ENCODE measurements at regions not wholly inside any gene's neighbourhood (a gene's known extent, or its start where the extent isn't known, plus 50 kb on each side); places are given as distances from the start of the nearest gene placed in this dataset.

DNA sequence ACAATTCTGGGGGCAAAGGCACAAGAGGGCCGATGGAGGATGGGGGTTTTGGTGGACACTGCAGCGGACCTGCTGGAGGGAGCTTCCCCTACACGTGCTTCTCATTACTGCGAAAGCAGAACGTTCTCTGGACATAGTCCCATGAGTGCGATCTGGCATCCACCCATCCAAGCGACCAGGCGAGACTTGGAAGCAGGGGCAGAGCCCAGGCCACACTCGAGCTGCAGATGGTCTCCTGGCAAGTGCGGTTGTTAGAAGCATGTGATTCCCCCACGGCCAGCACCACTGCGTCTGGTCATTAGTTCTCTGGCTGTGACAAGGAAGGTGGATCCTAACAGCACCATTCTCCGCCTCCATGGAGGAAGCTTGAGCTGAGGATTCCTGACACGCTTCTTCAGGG, 118.4 kb upstream of the TCERG1L start:
- Histone ChIP-seq H3K4me3 (ENCODE audit: low read length) (no peak overlapping the region), H3K36me3 (ENCODE audit: control insufficient read depth in 2 of 3, insufficient read depth in 3 of 3, low read length in 3 of 3) (no peaks in the 10 kb centered on the region), H3K27me3 (ENCODE audit: control insufficient read depth in 2 of 2, insufficient read depth in 2 of 2, low read length in 2 of 2) (no peaks in the 10 kb centered on the region), H3K9me3 (ENCODE audit: control insufficient read depth in 2 of 3, low read length in 3 of 3) (no peaks in the 10 kb centered on the region), H3K27ac (ENCODE audit: low read depth, low read length) (no peak overlapping the region), H3K4me1 (ENCODE audit: control insufficient read depth in 2 of 2, insufficient read depth in 2 of 2, low read length in 2 of 2) (no peaks in the 10 kb centered on the region)
- ATAC-seq (no peak), DNase-seq (no peak)
- intact Hi-C loops (cut with micrococcal nuclease), result no loop called here
- Mint-ChIP-seq H3K9me3 (peaks cover 0 to 1% (median 0%) of the 10 kb centered on the region in 11 donors), H3K4me3 (no peak overlapping the region), H3K27ac (no peak overlapping the region), H3K4me1 (no peaks in the 10 kb centered on the region), H3K27me3 (peaks cover 0 to 44% (median 22%) of the 10 kb centered on the region in 5 donors), H3K36me3 (no peaks in the 10 kb centered on the region)
- ChIA-PET POLR2A (no interaction called here), CTCF (no interaction called here)

DNA sequence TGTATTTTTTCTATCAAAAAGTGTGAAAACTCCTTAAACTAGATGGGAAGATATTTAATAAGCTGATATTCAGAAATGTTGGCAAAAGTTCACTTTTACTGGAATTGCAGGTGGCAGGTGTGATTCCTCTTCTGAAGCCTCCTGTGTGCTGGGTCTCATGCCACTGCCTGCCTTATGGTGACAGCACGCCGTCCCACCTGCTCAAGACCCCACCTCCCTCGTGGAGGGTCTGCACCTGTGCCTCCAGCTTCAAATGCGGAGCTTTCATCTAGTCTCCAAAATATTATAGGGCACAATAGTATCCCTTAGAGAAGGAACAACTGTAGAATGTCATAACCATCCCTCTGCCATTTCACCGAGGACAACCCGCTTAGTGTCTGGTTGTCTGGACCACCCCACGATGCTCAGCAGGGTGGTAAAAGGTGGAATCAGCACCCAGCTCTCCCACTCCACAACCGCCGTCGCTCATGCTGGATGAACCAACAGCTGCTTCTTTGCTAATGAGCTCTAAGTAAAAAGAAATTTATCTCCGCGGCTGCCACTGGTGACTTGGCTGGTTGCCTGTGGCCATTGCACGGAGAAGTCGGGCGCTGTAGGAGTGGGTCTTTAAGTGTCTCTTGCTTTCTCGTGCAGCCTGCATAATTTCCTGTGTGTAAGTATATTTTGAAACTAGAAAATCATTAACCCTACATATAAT, 119.3 kb upstream of the TCERG1L start:
- Histone ChIP-seq H3K36me3 (ENCODE audit: control insufficient read depth in 2 of 3, insufficient read depth in 3 of 3, low read length in 3 of 3) (no peaks in the 10 kb centered on the region), H3K4me3 (ENCODE audit: low read length) (no peak overlapping the region), H3K9me3 (ENCODE audit: control insufficient read depth in 2 of 3, low read length in 3 of 3) (no peaks in the 10 kb centered on the region), H3K4me1 (ENCODE audit: control insufficient read depth in 2 of 2, insufficient read depth in 2 of 2, low read length in 2 of 2) (no peaks in the 10 kb centered on the region), H3K27me3 (ENCODE audit: control insufficient read depth in 2 of 2, insufficient read depth in 2 of 2, low read length in 2 of 2) (no peaks in the 10 kb centered on the region), H3K27ac (ENCODE audit: low read depth, low read length) (no peak overlapping the region)
- CTCF ChIA-PET, result no interaction called here
- intact Hi-C loops (cut with micrococcal nuclease), result no loop called here
- peaks cover 0 to 1% (median 0%) of the 10 kb centered on the region in 11 donors for H3K9me3 Mint-ChIP-seq
- POLR2A ChIA-PET, result no interaction called here
- ATAC-seq, result no peak
- H3K27ac Mint-ChIP-seq, result no peak overlapping the region
- peaks cover 0 to 41% (median 18%) of the 10 kb centered on the region in 5 donors for H3K27me3 Mint-ChIP-seq
- DNase-seq, result no peak
- H3K36me3 Mint-ChIP-seq, result no peaks in the 10 kb centered on the region
- H3K4me3 Mint-ChIP-seq, result no peak overlapping the region
- H3K4me1 Mint-ChIP-seq, result no peaks in the 10 kb centered on the region

DNA sequence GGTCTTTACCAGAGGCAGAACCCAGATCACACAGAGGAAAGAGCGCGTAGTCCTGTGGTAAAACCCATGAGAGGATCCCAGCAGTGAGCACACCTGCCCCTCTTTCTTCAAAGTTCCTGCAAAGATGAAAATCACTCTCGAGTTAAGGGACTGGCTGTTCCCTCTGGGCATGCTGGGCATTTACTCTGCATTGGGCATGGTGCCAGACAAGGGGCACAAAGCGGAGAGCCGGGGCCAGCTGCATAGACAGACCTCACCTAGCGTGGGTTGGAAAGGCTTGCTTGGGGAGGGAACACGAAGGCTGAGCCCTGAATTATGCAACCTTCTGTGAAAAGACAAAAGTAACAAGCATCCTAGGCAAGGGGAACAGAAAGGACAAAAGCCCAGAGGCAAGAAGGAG, 120.0 kb upstream of the TCERG1L start:
- DNase-seq, result no peak
- Mint-ChIP-seq H3K36me3 (no peaks in the 10 kb centered on the region), H3K27ac (no peak overlapping the region), H3K9me3 (peaks cover 0 to 1% (median 0%) of the 10 kb centered on the region in 11 donors), H3K27me3 (peaks cover 0 to 41% (median 18%) of the 10 kb centered on the region in 5 donors), H3K4me1 (no peaks in the 10 kb centered on the region), H3K4me3 (no peak overlapping the region)
- ATAC-seq, result no peak
- H3K4me3 ChIP-seq (ENCODE audit: low read length), result no peak overlapping the region
- intact Hi-C loops (cut with micrococcal nuclease), result no loop called here
- CTCF ChIA-PET, result no interaction called here
- H3K27me3 ChIP-seq (ENCODE audit: control insufficient read depth in 2 of 2, insufficient read depth in 2 of 2, low read length in 2 of 2), result no peaks in the 10 kb centered on the region
- H3K27ac ChIP-seq (ENCODE audit: low read depth, low read length), result no peak overlapping the region
- no peaks in the 10 kb centered on the region for H3K36me3 ChIP-seq (ENCODE audit: control insufficient read depth in 2 of 3, insufficient read depth in 3 of 3, low read length in 3 of 3)
- H3K9me3 ChIP-seq (ENCODE audit: control insufficient read depth in 2 of 3, low read length in 3 of 3), result no peaks in the 10 kb centered on the region
- POLR2A ChIA-PET, result no interaction called here
- H3K4me1 ChIP-seq (ENCODE audit: control insufficient read depth in 2 of 2, insufficient read depth in 2 of 2, low read length in 2 of 2), result no peaks in the 10 kb centered on the region

- Histone ChIP-seq H3K27ac (ENCODE audit: low read depth, low read length) (no peak overlapping the region), H3K9me3 (ENCODE audit: control insufficient read depth in 2 of 3, low read length in 3 of 3) (no peaks in the 10 kb centered on the region), H3K4me3 (ENCODE audit: low read length) (no peak overlapping the region), H3K4me1 (ENCODE audit: control insufficient read depth in 2 of 2, insufficient read depth in 2 of 2, low read length in 2 of 2) (no peaks in the 10 kb centered on the region), H3K36me3 (ENCODE audit: control insufficient read depth in 2 of 3, insufficient read depth in 3 of 3, low read length in 3 of 3) (no peaks in the 10 kb centered on the region), H3K27me3 (ENCODE audit: control insufficient read depth in 2 of 2, insufficient read depth in 2 of 2, low read length in 2 of 2) (no peaks in the 10 kb centered on the region)
- DNase-seq (no peak), ATAC-seq (no peak)
- H3K9me3 Mint-ChIP-seq, result peaks cover 0 to 1% (median 0%) of the 10 kb centered on the region in 11 donors
- no peak overlapping the region for H3K27ac Mint-ChIP-seq
- POLR2A ChIA-PET, result no interaction called here
- no peak overlapping the region for H3K4me3 Mint-ChIP-seq
- CTCF ChIA-PET, result no interaction called here
- H3K36me3 Mint-ChIP-seq, result no peaks in the 10 kb centered on the region
- H3K27me3 Mint-ChIP-seq, result peaks cover 0 to 41% (median 18%) of the 10 kb centered on the region in 5 donors
- intact Hi-C loops (cut with micrococcal nuclease), result no loop called here
- no peaks in the 10 kb centered on the region for H3K4me1 Mint-ChIP-seq
Observed at GRCh38 chr10:131431978-131432690, 120.6 kb upstream of the TCERG1L start.

DNA sequence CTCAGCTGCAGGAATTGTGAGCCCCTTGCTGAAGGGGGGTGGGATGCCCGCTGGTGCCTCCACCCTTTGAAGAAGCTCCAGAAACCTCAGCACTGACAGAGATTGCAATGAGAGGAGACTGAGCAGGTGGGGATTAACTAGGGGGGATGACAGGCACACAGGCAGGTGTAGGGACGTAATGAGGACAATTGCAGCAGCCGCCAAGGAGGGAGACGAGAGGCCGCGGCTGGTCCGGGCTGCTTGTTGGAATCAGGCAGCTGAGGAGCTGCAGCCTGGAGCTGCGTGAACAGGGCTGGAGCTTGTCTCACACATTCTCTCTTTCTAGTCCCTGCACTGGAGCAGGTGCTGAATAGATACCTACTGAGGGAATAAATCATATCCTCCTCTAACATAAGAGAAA, 122.0 kb upstream of the TCERG1L start:
- POLR2A ChIA-PET, result no interaction called here
- intact Hi-C loops (cut with micrococcal nuclease), result no loop called here

GRCh38 chr10:131435232-131435631, 123.7 kb upstream of the TCERG1L start:
- Mint-ChIP-seq H3K27me3 (peaks cover 0 to 45% (median 13%) of the 10 kb centered on the region in 5 donors), H3K4me3 (no peak overlapping the region), H3K9me3 (no peaks in the 10 kb centered on the region), H3K36me3 (no peaks in the 10 kb centered on the region), H3K27ac (no peak overlapping the region), H3K4me1 (no peaks in the 10 kb centered on the region)
- ATAC-seq, result no peak
- no peaks in the 10 kb centered on the region for H3K27me3 ChIP-seq (ENCODE audit: control insufficient read depth in 2 of 2, insufficient read depth in 2 of 2, low read length in 2 of 2)
- intact Hi-C loops (cut with micrococcal nuclease), result no loop called here
- ChIA-PET POLR2A (no interaction called here), CTCF (no interaction called here)
- no peak overlapping the region for H3K27ac ChIP-seq (ENCODE audit: low read depth, low read length)
- no peaks in the 10 kb centered on the region for H3K36me3 ChIP-seq (ENCODE audit: control insufficient read depth in 2 of 3, insufficient read depth in 3 of 3, low read length in 3 of 3)
- no peaks in the 10 kb centered on the region for H3K4me1 ChIP-seq (ENCODE audit: control insufficient read depth in 2 of 2, insufficient read depth in 2 of 2, low read length in 2 of 2)
- no peak overlapping the region for H3K4me3 ChIP-seq (ENCODE audit: low read length)
- DNase-seq, result no peak
- no peaks in the 10 kb centered on the region for H3K9me3 ChIP-seq (ENCODE audit: control insufficient read depth in 2 of 3, low read length in 3 of 3)

More for the DNA sequence above, 122.0 kb upstream of the TCERG1L start:
- Mint-ChIP-seq H3K27ac (no peak overlapping the region), H3K4me1 (no peaks in the 10 kb centered on the region), H3K36me3 (no peaks in the 10 kb centered on the region), H3K4me3 (no peak overlapping the region), H3K9me3 (peaks cover 0 to 1% (median 0%) of the 10 kb centered on the region in 11 donors), H3K27me3 (peaks cover 0 to 42% (median 18%) of the 10 kb centered on the region in 5 donors)
- no peak overlapping the region for H3K4me3 ChIP-seq (ENCODE audit: low read length)
- H3K4me1 ChIP-seq (ENCODE audit: control insufficient read depth in 2 of 2, insufficient read depth in 2 of 2, low read length in 2 of 2), result no peaks in the 10 kb centered on the region
- H3K27me3 ChIP-seq (ENCODE audit: control insufficient read depth in 2 of 2, insufficient read depth in 2 of 2, low read length in 2 of 2), result no peaks in the 10 kb centered on the region
- no peaks in the 10 kb centered on the region for H3K9me3 ChIP-seq (ENCODE audit: control insufficient read depth in 2 of 3, low read length in 3 of 3)
- H3K27ac ChIP-seq (ENCODE audit: low read depth, low read length), result no peak overlapping the region
- CTCF ChIA-PET, result interaction anchor here (0.6 kb wide), 1 partner anchor 21 kb away, joined by 3 read pairs; no protein-coding TSS in a partner anchor
- H3K36me3 ChIP-seq (ENCODE audit: control insufficient read depth in 2 of 3, insufficient read depth in 3 of 3, low read length in 3 of 3), result no peaks in the 10 kb centered on the region
- ATAC-seq, result no peak
- no peak for DNase-seq
